ENCODE measurements at regions not wholly inside any gene's neighbourhood (a gene's known extent, or its start where the extent isn't known, plus 50 kb on each side); places are given as distances from the start of the nearest gene placed in this dataset.

DNA sequence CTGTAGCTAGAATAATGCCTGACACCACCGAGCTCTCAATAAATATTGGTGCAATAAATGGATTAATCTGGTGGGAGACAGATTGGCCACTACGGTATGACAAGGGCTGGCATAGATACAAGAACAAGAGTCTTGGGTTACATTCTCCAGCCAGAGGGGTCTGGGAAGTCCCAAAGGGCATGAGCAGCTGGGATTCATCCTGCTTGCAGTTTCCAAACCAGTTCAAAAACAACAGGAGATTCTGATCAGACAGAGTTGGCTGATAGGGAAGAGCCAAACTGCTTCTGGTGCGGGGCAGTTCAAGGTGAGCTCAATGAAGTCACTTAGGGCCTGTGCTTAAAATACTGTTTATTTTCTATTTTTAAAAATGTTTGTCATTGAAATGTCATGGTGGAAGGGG, 266.9 kb downstream of the TNS1 start:
- no peak overlapping the region for H3K4me2 ChIP-seq (ENCODE audit: low read depth, low read length)
- ChIA-PET POLR2A (no interaction called here), CTCF (ENCODE audit: low intra/inter-chr PET ratio, low total read pairs) (no interaction called here)
- H3K36me3 ChIP-seq (replicated peaks in 1 of 2; ENCODE audit: control insufficient read depth in 1 of 2, insufficient read depth in 2 of 2, low read length in 2 of 2) = no peaks in the 10 kb centered on the region
- DNase-seq (ENCODE audit: low spot score) (no peak), ATAC-seq (no peak), FAIRE-seq (no peak)
- H3K9ac ChIP-seq (ENCODE audit: insufficient read depth, low read depth, low read length) = no peak overlapping the region
- 21% methylated on average over 3 of the region's 3 CpGs for WGBS (ENCODE audit: low lambda C conversion rate)
- peaks cover 2 to 27% of the 10 kb centered on the region in 2 experiments; a peak in 3 of 5 replicates for H3K27me3 ChIP-seq (ENCODE audit: control insufficient read depth in 1 of 2, insufficient read depth in 2 of 2, low read length in 2 of 2)
- no TSS peak for BruUV-seq (replicated peaks)
- no peak overlapping the region for H3K27ac ChIP-seq (ENCODE audit: extremely low read length, insufficient read depth, low read length)
- H3K9me3 ChIP-seq (ENCODE audit: low read length) = no peaks in the 10 kb centered on the region
- H4K20me1 ChIP-seq (ENCODE audit: insufficient read depth, low read length) = peaks cover 3% of the 10 kb centered on the region; the same call in 1 of the 2 replicates
- no peaks in the 10 kb centered on the region for H3K4me1 ChIP-seq (ENCODE audit: insufficient read depth, low read length)
- in situ Hi-C loops (cut with HindIII; ENCODE audit: extremely low pct_ligation_motif_present, low pct_unique_long_range_greater_than_20kb) (no loop called here), intact Hi-C loops (cut with micrococcal nuclease; ENCODE audit: unreplicated experiment) (no loop called here)
- H3K4me3 ChIP-seq (replicated peaks in 1 of 3; ENCODE audit: insufficient read depth in 1 of 3, low read depth in 2 of 3, low read length in 3 of 3) = no peak overlapping the region
- TF ChIP-seq RXRB (CRISPR knock-in tag; IDR thresholded peaks at IDR 0.05; ENCODE audit: borderline replicate concordance) (no peak), MTA3 (CRISPR knock-in tag; IDR thresholded peaks at IDR 0.05) (no peak), ZNF788 (CRISPR knock-in tag; IDR thresholded peaks at IDR 0.05; ENCODE audit: borderline replicate concordance) (no peak), ZNF567 (CRISPR knock-in tag; IDR thresholded peaks at IDR 0.05; ENCODE audit: borderline replicate concordance) (no peak), PITX1 (CRISPR knock-in tag; IDR thresholded peaks at IDR 0.05) (no peak), SIN3B (IDR thresholded peaks at IDR 0.05; ENCODE audit: low read length) (no peak), CEBPG (CRISPR knock-in tag; IDR thresholded peaks at IDR 0.05) (no peak), ZNF557 (CRISPR knock-in tag; IDR thresholded peaks at IDR 0.05) (no peak), ZMAT3 (CRISPR knock-in tag; conservative IDR thresholded peaks at IDR 0.05) (no peak)
- TF ChIP-seq, protein P1, sequence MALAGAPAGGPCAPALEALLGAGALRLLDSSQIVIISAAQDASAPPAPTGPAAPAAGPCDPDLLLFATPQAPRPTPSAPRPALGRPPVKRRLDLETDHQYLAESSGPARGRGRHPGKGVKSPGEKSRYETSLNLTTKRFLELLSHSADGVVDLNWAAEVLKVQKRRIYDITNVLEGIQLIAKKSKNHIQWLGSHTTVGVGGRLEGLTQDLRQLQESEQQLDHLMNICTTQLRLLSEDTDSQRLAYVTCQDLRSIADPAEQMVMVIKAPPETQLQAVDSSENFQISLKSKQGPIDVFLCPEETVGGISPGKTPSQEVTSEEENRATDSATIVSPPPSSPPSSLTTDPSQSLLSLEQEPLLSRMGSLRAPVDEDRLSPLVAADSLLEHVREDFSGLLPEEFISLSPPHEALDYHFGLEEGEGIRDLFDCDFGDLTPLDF (CRISPR knock-in tag; IDR thresholded peaks at IDR 0.05) = no peak
- TF ChIP-seq, protein P2, sequence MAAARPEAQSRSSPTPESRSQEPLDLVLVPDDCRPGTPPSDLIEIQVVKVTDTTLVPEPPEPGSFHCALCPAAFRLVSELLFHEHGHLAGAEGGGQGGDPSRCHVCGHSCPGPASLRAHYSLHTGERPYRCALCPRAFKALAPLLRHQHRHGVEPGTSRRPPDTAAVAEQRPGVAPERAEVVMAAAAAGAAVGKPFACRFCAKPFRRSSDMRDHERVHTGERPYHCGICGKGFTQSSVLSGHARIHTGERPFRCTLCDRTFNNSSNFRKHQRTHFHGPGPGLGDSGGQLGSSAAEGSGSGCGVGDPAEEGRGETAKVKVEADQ (CRISPR knock-in tag; IDR thresholded peaks at IDR 0.05; ENCODE audit: borderline replicate concordance) = no peak
- no peaks in the 10 kb centered on the region for H3K79me2 ChIP-seq (ENCODE audit: insufficient read depth, low read length)
- H2AFZ ChIP-seq (ENCODE audit: low read length) = no peak overlapping the region
